ENCODE measurements at regions not wholly inside any gene's neighbourhood (a gene's known extent, or its start where the extent isn't known, plus 50 kb on each side); places are given as distances from the start of the nearest gene placed in this dataset.

DNA sequence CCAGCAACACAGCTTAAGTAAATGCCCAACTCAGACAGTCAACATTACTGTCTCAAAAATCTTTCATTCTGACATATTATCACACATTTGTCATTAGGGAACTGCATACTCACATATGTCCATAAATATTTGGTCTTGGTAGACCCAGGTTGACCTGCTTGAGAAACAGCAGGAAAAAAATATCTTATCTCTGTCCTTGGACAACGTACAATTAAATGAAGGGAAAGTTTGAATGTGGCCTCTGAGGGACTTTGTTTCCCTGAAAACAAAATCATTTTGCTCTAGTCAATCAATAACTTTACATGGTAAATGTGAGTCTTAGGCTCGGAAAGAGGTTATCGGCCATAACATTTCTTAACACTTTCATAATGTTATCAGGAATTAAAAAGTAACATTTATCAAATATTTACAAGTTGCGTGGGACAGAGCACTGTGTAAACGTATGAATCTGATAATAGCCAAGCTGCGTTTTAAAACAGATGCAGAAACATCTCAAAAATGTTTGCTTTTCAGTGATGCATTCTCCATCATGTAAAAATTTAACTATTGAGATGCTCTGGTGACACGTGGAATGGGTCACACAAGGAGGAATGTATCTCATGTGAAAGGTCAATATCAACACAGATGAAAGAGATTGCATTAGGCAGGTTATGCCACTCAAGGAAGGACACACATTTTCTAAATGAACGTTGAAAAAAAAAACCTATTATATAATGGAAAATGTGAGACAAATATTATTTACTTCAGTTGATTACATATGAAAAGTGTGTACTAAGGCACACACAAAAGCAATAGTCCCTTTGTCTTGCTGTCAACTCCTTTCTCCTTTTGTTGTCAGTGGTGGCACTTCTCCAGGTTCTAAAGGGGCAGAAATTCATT is 304.4 kb downstream of the WDR72 start:
- TF ChIP-seq, protein P1, sequence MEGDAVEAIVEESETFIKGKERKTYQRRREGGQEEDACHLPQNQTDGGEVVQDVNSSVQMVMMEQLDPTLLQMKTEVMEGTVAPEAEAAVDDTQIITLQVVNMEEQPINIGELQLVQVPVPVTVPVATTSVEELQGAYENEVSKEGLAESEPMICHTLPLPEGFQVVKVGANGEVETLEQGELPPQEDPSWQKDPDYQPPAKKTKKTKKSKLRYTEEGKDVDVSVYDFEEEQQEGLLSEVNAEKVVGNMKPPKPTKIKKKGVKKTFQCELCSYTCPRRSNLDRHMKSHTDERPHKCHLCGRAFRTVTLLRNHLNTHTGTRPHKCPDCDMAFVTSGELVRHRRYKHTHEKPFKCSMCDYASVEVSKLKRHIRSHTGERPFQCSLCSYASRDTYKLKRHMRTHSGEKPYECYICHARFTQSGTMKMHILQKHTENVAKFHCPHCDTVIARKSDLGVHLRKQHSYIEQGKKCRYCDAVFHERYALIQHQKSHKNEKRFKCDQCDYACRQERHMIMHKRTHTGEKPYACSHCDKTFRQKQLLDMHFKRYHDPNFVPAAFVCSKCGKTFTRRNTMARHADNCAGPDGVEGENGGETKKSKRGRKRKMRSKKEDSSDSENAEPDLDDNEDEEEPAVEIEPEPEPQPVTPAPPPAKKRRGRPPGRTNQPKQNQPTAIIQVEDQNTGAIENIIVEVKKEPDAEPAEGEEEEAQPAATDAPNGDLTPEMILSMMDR (IDR thresholded peaks at IDR 0.05; ENCODE audit: low read depth, low read length) = no peak
- TF ChIP-seq EZH2phosphoT487 (IDR thresholded peaks at IDR 0.05; ENCODE audit: low read depth) = no peak
